KMS-11 (cell line): ENCODE measurements at regions not wholly inside any gene's neighbourhood (a gene's known extent, or its start where the extent isn't known, plus 50 kb on each side); places are given as distances from the start of the nearest gene placed in this dataset.

ENCODE experiments used
- H2AFZ ChIP-seq: fragments of 200-600 bp; sonication (generic); 2 replicates; pipeline ENCODE4 v1.6.1; 2016; ENCODE audit warnings: antibody characterized with exemption, mixed run types, low read depth
- H3K27ac ChIP-seq: fragments of 200-600 bp; sonication (generic); 2 replicates; pipeline ENCODE4 v1.6.1; 2016; ENCODE audit warnings: mild to moderate bottlenecking, mixed run types
- H3K27me3 ChIP-seq: fragments of 200-600 bp; sonication (generic); 2 replicates; pipeline ENCODE4 v1.6.1; 2017; ENCODE audit warnings: mild to moderate bottlenecking, low read depth, mixed run types, moderate library complexity; ENCODE audit not compliant: insufficient read depth
- H3K36me3 ChIP-seq: fragments of 200-600 bp; sonication (generic); 2 replicates; pipeline ENCODE4 v1.6.1; 2017; ENCODE audit warnings: mild to moderate bottlenecking, mixed run types; ENCODE audit not compliant: insufficient read depth
- H3K4me1 ChIP-seq: fragments of 200-600 bp; sonication (generic); 2 replicates; pipeline ENCODE4 v1.6.1; 2016; ENCODE audit warnings: mild to moderate bottlenecking, low read depth, mixed run types; ENCODE audit not compliant: poor library complexity, severe bottlenecking
- H3K4me2 ChIP-seq: fragments of 200-600 bp; sonication (generic); 2 replicates; pipeline ENCODE4 v1.7.0; 2016; ENCODE audit warnings: mild to moderate bottlenecking, mixed run types
- H3K4me3 ChIP-seq: fragments of 200-600 bp; sonication (generic); IDR thresholded peaks from 2 replicates; pipeline ENCODE4 v1.6.1; 2017; ENCODE audit warnings: low read depth, low read length, mixed read lengths; ENCODE audit not compliant: insufficient read depth
- H3K79me2 ChIP-seq: fragments of 200-600 bp; sonication (generic); 2 replicates; pipeline ENCODE4 v1.6.1; 2016; ENCODE audit warnings: low read depth, mixed run types; ENCODE audit not compliant: insufficient read depth
- H3K9ac ChIP-seq: fragments of 200-600 bp; sonication (generic); 2 replicates; pipeline ENCODE4 v1.6.1; 2016; ENCODE audit warnings: mild to moderate bottlenecking, mixed run types
- H4K20me1 ChIP-seq: fragments of 200-600 bp; sonication (generic); 2 replicates; pipeline ENCODE4 v1.6.1; 2016; ENCODE audit warnings: mild to moderate bottlenecking, mixed run types; ENCODE audit not compliant: insufficient read depth
- CTCF ChIP-seq: fragments of 200-600 bp; sonication (generic); conservative IDR thresholded peaks from 2 replicates; pipeline ENCODE4 v1.6.1; 2017; ENCODE audit warnings: low read depth, mild to moderate bottlenecking, antibody characterized with exemption, low read length, moderate library complexity, mixed read lengths

GRCh38 chr4:57602141-57602540 is 492.0 kb upstream of the IGFBP7 start:
- Histone ChIP-seq H3K27ac (no peak overlapping the region), H3K9ac (no peak overlapping the region), H3K4me2 (no peak overlapping the region), H3K36me3 (no peaks in the 10 kb centered on the region), H2AFZ (no peak overlapping the region), H3K27me3 (no peaks in the 10 kb centered on the region), H3K4me3 (no peak overlapping the region), H3K4me1 (no peaks in the 10 kb centered on the region), H4K20me1 (no peaks in the 10 kb centered on the region), H3K79me2 (no peaks in the 10 kb centered on the region)
- no peak for TF ChIP-seq CTCF

- H3K4me2 ChIP-seq = no peak overlapping the region
- TF ChIP-seq CTCF = no peak
- H2AFZ ChIP-seq = no peak overlapping the region
Observed at GRCh38 chr4:57591073-57591472, 480.9 kb upstream of the IGFBP7 start.

GRCh38 chr4:57588557-57588956 is 478.4 kb upstream of the IGFBP7 start:
- no peaks in the 10 kb centered on the region for H3K36me3 ChIP-seq
- H3K27me3 ChIP-seq = no peaks in the 10 kb centered on the region
- no peak overlapping the region for H2AFZ ChIP-seq
- no peak overlapping the region for H3K4me2 ChIP-seq
- H3K4me1 ChIP-seq = no peaks in the 10 kb centered on the region
- no peak for TF ChIP-seq CTCF
- H3K4me3 ChIP-seq = no peak overlapping the region
- no peaks in the 10 kb centered on the region for H4K20me1 ChIP-seq
- no peak overlapping the region for H3K9ac ChIP-seq
- H3K79me2 ChIP-seq = no peaks in the 10 kb centered on the region
- no peak overlapping the region for H3K27ac ChIP-seq

More at GRCh38 chr4:57591073-57591472, 480.9 kb upstream of the IGFBP7 start:
- Histone ChIP-seq H4K20me1 (no peaks in the 10 kb centered on the region), H3K36me3 (no peaks in the 10 kb centered on the region), H3K4me3 (no peak overlapping the region), H3K4me1 (no peaks in the 10 kb centered on the region), H3K27ac (no peak overlapping the region), H3K27me3 (no peaks in the 10 kb centered on the region), H3K79me2 (no peaks in the 10 kb centered on the region), H3K9ac (no peak overlapping the region)

GRCh38 chr4:57580710-57581599 is 470.8 kb upstream of the IGFBP7 start:
- H4K20me1 ChIP-seq = no peaks in the 10 kb centered on the region
- H2AFZ ChIP-seq = no peak overlapping the region
- H3K27ac ChIP-seq = no peak overlapping the region
- H3K27me3 ChIP-seq = no peaks in the 10 kb centered on the region
- H3K36me3 ChIP-seq = no peaks in the 10 kb centered on the region
- H3K4me1 ChIP-seq = no peaks in the 10 kb centered on the region
- H3K9ac ChIP-seq = no peak overlapping the region
- no peaks in the 10 kb centered on the region for H3K79me2 ChIP-seq
- no peak for TF ChIP-seq CTCF
- no peak overlapping the region for H3K4me2 ChIP-seq
- no peak overlapping the region for H3K4me3 ChIP-seq
